GM21576 (cell line): ENCODE measurements at regions not wholly inside any gene's neighbourhood (a gene's known extent, or its start where the extent isn't known, plus 50 kb on each side); places are given as distances from the start of the nearest gene placed in this dataset.
A peak's percentile ranks its signal among the peaks of the same experiment; 100 is the strongest.
"Not testable (repeated sequence)": the region's sequence is repeated elsewhere in the genome, so short reads cannot be mapped to it uniquely, and the experiment has no call there.

Experiments
- ATAC-seq: cut with Tn5 transposase; IDR thresholded peaks from one replicate; pipeline ENCODE4 v1.9.1; 2021; ENCODE audit warnings: mild to moderate bottlenecking, moderate library complexity; ENCODE audit not compliant: unreplicated experiment

- ATAC-seq: peak; percentile 16
Observed at GRCh38 chr2:8606649-8607550, 75.0 kb upstream of the ID2 start.

DNA sequence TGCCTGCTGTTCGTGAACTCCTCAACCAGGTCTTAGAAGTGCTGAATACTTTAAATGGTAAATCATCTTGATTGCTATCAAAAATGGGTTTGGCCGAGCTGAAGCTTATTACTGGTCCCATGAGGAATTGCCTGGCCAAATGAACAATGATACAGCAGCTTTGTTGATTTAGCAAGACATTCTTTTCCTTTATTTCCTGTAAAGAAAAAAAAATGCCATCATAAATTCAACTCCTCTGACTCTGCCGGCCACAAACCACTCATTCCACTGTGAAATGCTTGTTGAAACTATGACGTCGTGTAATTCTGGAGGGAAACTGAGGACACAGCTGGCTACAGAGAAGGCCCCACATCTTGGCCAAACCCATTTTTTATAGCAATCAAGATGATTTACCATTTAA lies 74.2 kb upstream of the ID2 start:
- ATAC-seq: no peak

DNA sequence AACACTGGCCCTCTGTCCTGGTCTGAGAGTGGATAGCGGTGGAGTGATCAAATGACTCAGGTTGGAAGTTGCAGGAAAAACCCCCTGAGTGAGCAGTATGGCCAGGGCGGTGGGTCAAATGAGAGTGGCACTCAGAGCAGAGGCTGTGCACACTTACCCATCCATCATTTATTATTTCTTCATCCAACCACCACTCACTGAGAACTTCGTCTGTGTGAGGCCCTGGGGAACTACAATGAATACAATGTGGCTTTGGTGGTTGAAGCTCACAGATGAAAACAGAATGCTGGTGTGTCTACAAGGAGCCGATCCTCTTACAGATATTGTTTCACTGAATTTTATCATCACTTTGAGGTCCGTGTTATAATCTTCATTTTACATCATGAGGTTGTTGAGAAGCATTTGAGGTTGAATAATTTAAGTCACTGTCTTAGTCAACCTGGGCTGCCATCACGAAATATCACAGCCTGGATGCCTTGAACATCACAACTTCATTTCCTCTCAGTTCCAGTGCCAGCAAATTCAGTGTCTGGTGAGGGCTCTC lies 73.4 kb upstream of the ID2 start:
- no peak for ATAC-seq

GRCh38 chr2:8609357-8609811 lies 72.5 kb upstream of the ID2 start:
- no peak for ATAC-seq

GRCh38 chr2:8610775-8611174 lies 71.1 kb upstream of the ID2 start:
- not testable (repeated sequence) for ATAC-seq

DNA sequence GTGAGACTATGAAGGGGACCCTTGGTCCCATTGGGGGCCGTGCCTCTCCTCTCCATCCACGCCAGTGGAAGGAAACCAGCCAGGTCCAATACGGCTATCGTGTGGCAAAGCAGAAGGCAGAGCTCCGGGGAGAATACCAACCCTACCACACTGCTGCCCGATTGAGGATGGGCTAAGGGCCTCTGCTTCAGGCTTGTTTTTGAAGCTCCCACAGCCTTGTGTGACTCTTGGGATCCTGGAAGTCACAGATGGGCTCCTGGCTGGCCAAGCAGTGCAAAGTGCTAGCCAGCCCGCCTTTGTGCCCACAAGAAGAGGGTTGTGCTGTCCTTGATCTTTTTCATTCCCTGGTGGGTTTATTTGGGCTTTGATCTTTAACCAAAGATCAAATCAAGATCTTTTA lies 70.6 kb upstream of the ID2 start:
- ATAC-seq: no peak

GRCh38 chr2:8611700-8612099 lies 70.2 kb upstream of the ID2 start:
- ATAC-seq: no peak

GRCh38 chr2:8612734-8613179 lies 69.1 kb upstream of the ID2 start:
- ATAC-seq: no peak

- ATAC-seq: not testable (repeated sequence)
Observed at GRCh38 chr2:8613207-8613999, 68.5 kb upstream of the ID2 start.

GRCh38 chr2:8614646-8615045 lies 67.2 kb upstream of the ID2 start:
- ATAC-seq: no peak

DNA sequence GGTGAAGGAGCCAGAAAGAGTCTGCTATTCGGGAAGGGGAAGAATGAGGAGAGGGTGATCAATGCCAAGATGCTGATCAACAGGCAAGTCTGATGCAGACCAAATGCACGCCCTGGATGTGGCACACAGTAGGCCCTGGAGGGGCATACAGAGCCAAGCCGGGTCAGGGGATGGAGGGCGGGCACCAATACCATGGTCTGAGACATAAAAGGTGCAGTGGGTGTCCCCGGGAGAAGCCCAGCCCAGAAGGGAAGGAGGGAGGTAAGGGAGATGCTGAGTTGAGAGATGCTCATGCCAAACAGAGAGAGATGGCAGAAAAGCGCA lies 66.6 kb upstream of the ID2 start:
- no peak for ATAC-seq

- no peak for ATAC-seq
Observed at GRCh38 chr2:8615576-8616281, 66.1 kb upstream of the ID2 start.

DNA sequence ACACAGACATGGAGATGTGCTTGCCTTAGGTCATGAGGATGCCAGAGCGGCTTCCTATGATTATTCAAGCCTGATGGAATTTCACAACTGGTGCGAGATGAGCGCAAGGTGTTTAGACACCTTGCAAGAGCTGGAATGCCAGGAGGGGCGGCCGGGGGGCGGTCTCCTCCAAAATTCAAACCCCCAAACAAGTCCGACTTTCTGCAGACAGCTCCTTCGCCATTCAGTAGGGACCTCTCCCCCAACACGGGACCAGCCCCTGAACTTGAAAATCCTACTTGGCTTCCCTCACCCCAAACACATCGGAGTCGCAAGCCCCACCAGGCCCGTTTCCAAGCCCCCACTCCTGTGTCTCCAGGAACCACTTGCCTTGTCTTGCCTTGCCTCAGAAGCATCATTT lies 64.8 kb upstream of the ID2 start:
- no peak for ATAC-seq

GRCh38 chr2:8617590-8617989 lies 64.3 kb upstream of the ID2 start:
- no peak for ATAC-seq

GRCh38 chr2:8619071-8619470 lies 62.8 kb upstream of the ID2 start:
- ATAC-seq: no peak

DNA sequence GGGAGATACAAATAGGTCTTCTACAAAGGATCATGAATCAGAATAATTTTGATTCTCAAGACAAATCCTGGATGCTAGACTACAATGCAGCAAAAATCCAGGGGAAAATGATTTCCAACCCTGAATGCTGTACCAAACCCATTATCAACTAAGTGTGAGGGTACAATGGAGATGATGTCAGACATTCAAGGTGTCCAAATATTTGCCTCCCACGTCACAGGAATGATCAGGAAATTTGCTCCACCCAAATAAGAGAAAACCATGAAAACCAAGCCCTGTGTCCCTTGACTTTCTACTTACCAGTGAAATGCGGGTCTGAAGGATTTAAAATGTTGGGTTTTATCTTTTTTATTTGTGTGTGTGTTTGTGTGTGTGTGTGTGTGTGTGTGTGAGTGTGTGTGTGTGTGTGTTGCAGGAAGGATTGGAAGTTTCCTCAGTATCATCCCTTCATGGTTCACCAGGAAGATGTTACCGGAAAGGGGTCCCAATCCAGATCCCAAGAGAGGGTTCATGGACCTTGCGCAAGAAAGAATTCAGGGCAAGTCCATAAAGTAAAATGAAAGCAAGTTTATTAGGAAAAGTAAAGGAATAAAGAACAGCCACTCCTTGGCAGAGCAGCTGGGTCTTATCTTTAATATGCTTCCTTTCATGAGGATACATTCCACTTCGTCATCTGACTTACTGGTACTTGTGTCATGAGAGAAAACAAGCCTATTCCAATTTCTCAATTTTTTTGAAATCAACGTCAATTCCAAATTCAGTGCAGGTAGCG lies 61.1 kb upstream of the ID2 start:
- no peak for ATAC-seq

DNA sequence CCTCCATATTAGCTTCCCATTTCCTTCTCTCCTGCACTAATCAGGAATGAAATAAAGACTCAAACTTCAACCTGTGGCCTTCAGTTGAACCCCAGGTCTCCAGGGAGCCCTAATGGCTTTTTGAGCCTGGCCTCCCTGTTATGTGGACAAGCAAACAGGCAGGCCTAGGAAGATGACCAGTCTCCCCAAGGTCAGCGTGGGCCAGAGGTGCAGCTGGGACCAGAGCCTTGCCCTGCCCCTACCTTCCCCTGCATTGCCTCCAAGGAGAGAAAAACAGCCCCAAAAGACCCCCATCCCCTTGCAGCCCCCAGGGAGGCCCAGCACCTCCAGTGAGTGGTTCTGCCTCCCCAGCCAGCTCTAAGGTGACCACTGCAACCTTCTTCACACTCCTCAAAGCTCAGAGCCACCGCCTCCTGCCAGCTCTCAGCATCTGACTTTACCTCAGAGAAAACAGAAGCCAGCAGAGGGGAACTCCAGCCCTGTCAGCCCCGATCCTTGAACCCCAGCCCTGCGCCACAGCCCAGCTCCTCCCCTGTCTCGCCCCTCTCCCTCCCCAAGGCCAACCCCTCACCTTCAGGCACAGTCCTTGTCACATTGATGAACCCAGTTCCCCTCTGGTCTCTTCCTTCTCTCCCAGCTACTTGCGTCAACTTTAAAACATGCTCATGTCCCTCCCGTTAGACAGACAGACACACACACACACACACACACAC lies 59.5 kb upstream of the ID2 start:
- no peak for ATAC-seq

DNA sequence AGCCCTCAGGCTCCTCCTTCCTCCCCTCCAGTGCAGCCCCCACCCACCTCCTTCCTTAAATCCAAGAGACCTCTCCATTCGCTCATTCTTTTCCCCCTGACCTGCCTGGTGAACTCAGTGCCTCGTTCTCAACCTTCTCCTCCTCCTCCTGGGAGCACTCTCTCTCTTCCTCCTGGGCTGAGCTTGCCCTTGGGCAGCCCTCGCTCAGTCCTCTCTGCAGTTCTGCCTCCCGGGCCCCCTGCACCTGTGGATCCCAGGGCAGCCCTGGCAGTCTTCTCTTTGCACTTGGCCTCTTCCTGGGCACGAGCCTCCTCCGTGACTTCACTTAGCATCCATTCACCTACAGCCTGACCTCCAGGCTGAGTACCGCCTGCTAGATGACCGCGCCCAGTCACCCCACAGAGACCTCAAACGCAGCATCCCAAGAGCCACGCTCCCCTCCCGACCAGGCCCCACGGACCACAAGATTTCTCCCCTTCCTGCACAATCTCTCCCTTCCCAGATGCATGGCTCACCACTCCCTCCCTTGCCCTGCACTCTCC lies 58.9 kb upstream of the ID2 start:
- ATAC-seq: no peak

GRCh38 chr2:8623576-8623957 lies 58.3 kb upstream of the ID2 start:
- no peak for ATAC-seq
